Lung (tissue), 11 donors: ENCODE measurements at regions not wholly inside any gene's neighbourhood (a gene's known extent, or its start where the extent isn't known, plus 50 kb on each side); places are given as distances from the start of the nearest gene placed in this dataset.

Experiments
- ATAC-seq: fragments of 200-7000 bp; cut with Tn5 transposase; one replicate; pipeline ENCODE4 v1.9.1; 2020; ENCODE audit warnings: moderate number of reproducible peaks; ENCODE audit not compliant: insufficient read depth, low FRiP score
- DNase-seq, 3 donors: peaks; one replicate each; pipeline ENCODE4 v3.0.0-alpha.2; 2013 to 2017
- H3K27ac ChIP-seq, 2 donors: one replicate each; pipeline ENCODE4 v1.5.1; 2013; ENCODE audit warnings: mild to moderate bottlenecking in 2 of 2, moderate library complexity in 2 of 2, control low read depth in 1 of 2, inconsistent platforms in 1 of 2, low read depth in 1 of 2, low read length in 1 of 2
- H3K27me3 ChIP-seq, 3 donors: one replicate each; pipeline ENCODE4 v1.5.1; 2013; ENCODE audit warnings: low read length in 2 of 3; ENCODE audit not compliant: control insufficient read depth in 3 of 3, insufficient read depth in 3 of 3
- H3K36me3 ChIP-seq, 4 donors: one replicate each; pipeline ENCODE4 v1.5.1; 2013; ENCODE audit warnings: low read length in 4 of 4, mild to moderate bottlenecking in 1 of 4, moderate library complexity in 1 of 4; ENCODE audit not compliant: control insufficient read depth in 4 of 4, insufficient read depth in 4 of 4
- H3K4me1 ChIP-seq, 5 donors: one replicate each; pipeline ENCODE4 v1.5.1; 2013; ENCODE audit warnings: low read length in 5 of 5, mild to moderate bottlenecking in 2 of 5, moderate library complexity in 1 of 5; ENCODE audit not compliant: control insufficient read depth in 5 of 5, insufficient read depth in 5 of 5
- H3K4me3 ChIP-seq: one replicate; pipeline ENCODE4 v1.5.1; 2013; ENCODE audit warnings: mild to moderate bottlenecking, control low read depth, moderate library complexity
- H3K9ac ChIP-seq, 2 donors: one replicate each; pipeline ENCODE4 v1.5.1; 2013; ENCODE audit warnings: low read length in 2 of 2, control low read depth in 1 of 2; ENCODE audit not compliant: insufficient read depth in 1 of 2
- H3K9me3 ChIP-seq, 4 donors: one replicate each; pipeline ENCODE4 v1.5.1; 2013; ENCODE audit warnings: low read length in 3 of 4, mild to moderate bottlenecking in 1 of 4, moderate library complexity in 1 of 4; ENCODE audit not compliant: control insufficient read depth in 4 of 4, insufficient read depth in 3 of 4
- WGBS, 2 donors: extraction: QIAGEN DNeasy Blood & Tissue Kit; methylation state at CpG; one replicate each; pipeline ENCODE4 v1.1.7; 2013; 5-methylcytosine and 5-hydroxymethylcytosine counted together
- TF ChIP-seq, protein P1 (sequence below): IDR thresholded peaks from 2 replicates; pipeline ENCODE4 v1.5.1; 2012; ENCODE audit warnings: mild to moderate bottlenecking; ENCODE audit errors: control extremely low read depth, extremely low read depth
- donor health status: control.
- donor health status: control.
- donor health status: Bipolar disorder and iron deficiency.
- donor health status: healthy.
- donor health status: DM: yes; HTN: yes; CAD: no.

DNA sequence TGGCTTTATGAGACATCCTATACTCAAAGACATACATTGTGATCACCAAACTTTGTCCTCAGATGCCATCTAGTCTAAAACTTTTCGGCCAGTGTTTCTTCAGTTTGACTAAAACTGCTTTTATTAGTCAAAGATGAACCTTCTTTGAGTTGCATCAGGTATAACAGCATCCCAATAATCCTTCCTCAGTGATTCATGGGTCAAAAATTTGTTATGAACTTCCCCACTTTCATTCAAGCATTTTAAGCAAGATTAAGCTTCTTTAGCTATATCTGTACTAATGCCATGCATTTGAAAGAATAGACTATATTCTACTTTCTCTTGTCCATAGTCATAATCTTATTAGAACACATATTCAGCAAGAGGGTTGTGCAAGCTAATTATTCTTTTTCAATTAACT, 1070.4 kb upstream of the ADGRL3 start:
- Histone ChIP-seq H3K4me3 (no peak overlapping the region), H3K27ac (no peak overlapping the region), H3K9ac (no peak overlapping the region), H3K27me3 (no peaks in the 10 kb centered on the region), H3K36me3 (no peaks in the 10 kb centered on the region), H3K4me1 (no peaks in the 10 kb centered on the region), H3K9me3 (no peaks in the 10 kb centered on the region)
- 54 to 81% methylated on average over 1 of the region's 1 CpG for WGBS, 2 donors
- TF ChIP-seq, protein P1, sequence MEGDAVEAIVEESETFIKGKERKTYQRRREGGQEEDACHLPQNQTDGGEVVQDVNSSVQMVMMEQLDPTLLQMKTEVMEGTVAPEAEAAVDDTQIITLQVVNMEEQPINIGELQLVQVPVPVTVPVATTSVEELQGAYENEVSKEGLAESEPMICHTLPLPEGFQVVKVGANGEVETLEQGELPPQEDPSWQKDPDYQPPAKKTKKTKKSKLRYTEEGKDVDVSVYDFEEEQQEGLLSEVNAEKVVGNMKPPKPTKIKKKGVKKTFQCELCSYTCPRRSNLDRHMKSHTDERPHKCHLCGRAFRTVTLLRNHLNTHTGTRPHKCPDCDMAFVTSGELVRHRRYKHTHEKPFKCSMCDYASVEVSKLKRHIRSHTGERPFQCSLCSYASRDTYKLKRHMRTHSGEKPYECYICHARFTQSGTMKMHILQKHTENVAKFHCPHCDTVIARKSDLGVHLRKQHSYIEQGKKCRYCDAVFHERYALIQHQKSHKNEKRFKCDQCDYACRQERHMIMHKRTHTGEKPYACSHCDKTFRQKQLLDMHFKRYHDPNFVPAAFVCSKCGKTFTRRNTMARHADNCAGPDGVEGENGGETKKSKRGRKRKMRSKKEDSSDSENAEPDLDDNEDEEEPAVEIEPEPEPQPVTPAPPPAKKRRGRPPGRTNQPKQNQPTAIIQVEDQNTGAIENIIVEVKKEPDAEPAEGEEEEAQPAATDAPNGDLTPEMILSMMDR: no peak
- no peak for DNase-seq
- ATAC-seq: no peak

DNA sequence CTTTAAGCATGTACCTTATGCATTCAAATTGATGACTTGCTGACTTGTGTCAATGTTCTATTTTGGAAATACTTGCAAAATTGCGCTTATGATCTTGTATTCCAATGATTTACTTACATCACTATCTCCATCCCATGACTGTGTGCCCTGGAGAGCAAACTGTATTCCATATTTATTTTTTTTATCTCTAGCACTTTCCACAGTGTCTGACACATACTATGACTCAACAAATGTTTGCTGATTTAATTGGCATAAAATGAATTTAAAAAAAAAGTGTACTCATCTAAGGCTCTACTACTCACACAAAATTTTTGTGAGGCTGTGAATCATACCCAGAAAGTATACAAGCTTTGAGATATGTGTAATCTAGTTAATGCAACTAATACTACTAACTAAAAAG, 1066.8 kb upstream of the ADGRL3 start:
- ATAC-seq: no peak

DNA sequence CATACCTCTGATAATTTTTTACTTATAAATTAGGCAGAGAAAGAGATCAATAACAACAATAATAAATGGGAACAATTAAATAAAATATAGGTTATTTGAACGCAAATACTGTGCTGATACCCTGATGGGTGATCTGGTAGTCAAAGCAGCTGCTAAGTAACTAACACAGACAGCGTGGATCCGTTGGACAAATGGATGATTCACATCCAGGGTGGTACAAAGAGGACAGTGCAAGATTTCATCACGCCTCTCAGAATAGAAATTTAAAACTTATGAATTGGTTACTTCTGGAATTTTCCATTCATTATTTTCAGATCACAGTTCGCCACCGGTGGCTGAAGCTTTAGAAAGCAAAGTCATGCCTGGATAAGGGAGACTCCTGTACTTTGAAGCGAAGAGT, 1066.0 kb upstream of the ADGRL3 start:
- TF ChIP-seq, protein P1: no peak

More for the DNA sequence above, 1066.8 kb upstream of the ADGRL3 start:
- WGBS, 2 donors: 85 to 93% methylated on average over 1 of the region's 1 CpG
- Histone ChIP-seq H3K9me3 (no peaks in the 10 kb centered on the region), H3K4me3 (no peak overlapping the region), H3K4me1 (no peaks in the 10 kb centered on the region), H3K27me3 (no peaks in the 10 kb centered on the region), H3K27ac (no peak overlapping the region), H3K36me3 (no peaks in the 10 kb centered on the region), H3K9ac (no peak overlapping the region)
- DNase-seq: no peak
- TF ChIP-seq, protein P1: no peak

DNA sequence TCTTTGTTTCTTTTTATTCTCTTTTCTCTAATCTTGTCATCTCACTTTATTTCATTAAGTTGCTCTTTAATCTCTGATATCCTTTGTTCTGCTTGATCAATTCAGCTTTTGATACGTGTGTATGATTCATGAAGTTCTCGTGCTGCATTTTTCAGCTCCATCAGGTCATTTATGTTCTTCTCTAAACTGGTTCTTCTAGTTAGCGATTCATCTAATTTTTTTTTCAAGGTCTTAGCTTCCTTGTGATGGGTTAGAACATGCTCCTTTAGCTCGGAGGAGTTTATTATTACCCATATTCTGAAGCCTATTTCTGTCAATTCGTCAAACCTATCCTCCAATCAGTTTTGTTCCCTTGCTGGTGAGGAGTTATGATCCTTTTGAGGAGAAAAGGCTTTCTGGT, 1045.0 kb upstream of the ADGRL3 start:
- H3K27ac ChIP-seq: no peak overlapping the region
- H3K4me1 ChIP-seq: no peaks in the 10 kb centered on the region
- TF ChIP-seq, protein P1: no peak
- no peak overlapping the region for H3K4me3 ChIP-seq
- 85 to 91% methylated on average over 5 of the region's 5 CpGs for WGBS, 2 donors
- H3K36me3 ChIP-seq: no peaks in the 10 kb centered on the region
- H3K9me3 ChIP-seq: peaks cover 0 to 3% (median 0%) of the 10 kb centered on the region in 4 donors
- DNase-seq (no peak), ATAC-seq (no peak)
- H3K27me3 ChIP-seq: no peaks in the 10 kb centered on the region
- H3K9ac ChIP-seq: no peak overlapping the region

More for the DNA sequence above, 1066.0 kb upstream of the ADGRL3 start:
- no peak for ATAC-seq
- H3K9ac ChIP-seq: no peak overlapping the region
- no peaks in the 10 kb centered on the region for H3K27me3 ChIP-seq
- H3K4me3 ChIP-seq: no peak overlapping the region
- H3K36me3 ChIP-seq: no peaks in the 10 kb centered on the region
- H3K27ac ChIP-seq: no peak overlapping the region
- H3K4me1 ChIP-seq: no peaks in the 10 kb centered on the region
- H3K9me3 ChIP-seq: no peaks in the 10 kb centered on the region
- no peak for DNase-seq
- WGBS, 2 donors: 87 to 93% methylated on average over 7 of the region's 7 CpGs
